ENCODE measurements at regions not wholly inside any gene's neighbourhood (a gene's known extent, or its start where the extent isn't known, plus 50 kb on each side); places are given as distances from the start of the nearest gene placed in this dataset.

GRCh38 chr5:124417196-124417595, 329.2 kb downstream of the ZNF608 start:
- Histone ChIP-seq H3K27ac (ENCODE audit: control insufficient read depth, insufficient read depth, low read length) (no peak overlapping the region), H3K79me2 (ENCODE audit: control insufficient read depth, insufficient read depth, low read length) (no peaks in the 10 kb centered on the region), H2AFZ (ENCODE audit: control insufficient read depth, low read length) (no peak overlapping the region), H3K9me1 (ENCODE audit: control insufficient read depth, extremely low read depth, insufficient read depth, low read length) (no peaks in the 10 kb centered on the region), H3K4me1 (ENCODE audit: control insufficient read depth, extremely low read depth, insufficient read depth, low read length) (no peaks in the 10 kb centered on the region), H4K20me1 (ENCODE audit: control insufficient read depth, extremely low read depth, insufficient read depth, low read length) (no peaks in the 10 kb centered on the region), H3K27me3 (ENCODE audit: control insufficient read depth, extremely low read depth, insufficient read depth, low read length) (no peaks in the 10 kb centered on the region), H3K9me3 (ENCODE audit: control insufficient read depth, low read depth, low read length) (no peaks in the 10 kb centered on the region), H3K9ac (ENCODE audit: control insufficient read depth, extremely low read depth, insufficient read depth, low read length) (no peak overlapping the region), H3K4me2 (ENCODE audit: control insufficient read depth, extremely low read depth, insufficient read depth, low read depth, low read length) (no peak overlapping the region), H3K36me3 (ENCODE audit: control insufficient read depth in 2 of 2, extremely low read depth in 1 of 2, insufficient read depth in 2 of 2, low read length in 2 of 2) (no peaks in the 10 kb centered on the region), H3K4me3 (ENCODE audit: control insufficient read depth in 2 of 3, extremely low read depth in 1 of 3, insufficient read depth in 2 of 3, low read depth in 1 of 3, low read length in 3 of 3) (no peak overlapping the region)
- no peak for FAIRE-seq
- TF ChIP-seq EZH2 (IDR thresholded peaks at IDR 0.05; ENCODE audit: low read length) (no peak), CTCF (optimal IDR thresholded peaks at IDR 0.05 in 1 of 3, IDR thresholded peaks at IDR 0.05 in 1 of 3, conservative IDR thresholded peaks at IDR 0.05 in 1 of 3; ENCODE audit: extremely low read depth in 1 of 3, insufficient read depth in 2 of 3, low read length in 3 of 3) (no peak)
- no peak for DNase-seq (ENCODE audit: low read depth, low spot score)
- dilution Hi-C loops (cut with MboI; ENCODE audit: extremely low pct_ligation_motif_present, low sequenced_read_pairs): no loop called here

GRCh38 chr5:124416627-124417026, 329.8 kb downstream of the ZNF608 start:
- H3K36me3 ChIP-seq (ENCODE audit: control insufficient read depth in 2 of 2, extremely low read depth in 1 of 2, insufficient read depth in 2 of 2, low read length in 2 of 2): no peaks in the 10 kb centered on the region
- H3K9me3 ChIP-seq (ENCODE audit: control insufficient read depth, low read depth, low read length): no peaks in the 10 kb centered on the region
- no peaks in the 10 kb centered on the region for H4K20me1 ChIP-seq (ENCODE audit: control insufficient read depth, extremely low read depth, insufficient read depth, low read length)
- no peak overlapping the region for H3K4me2 ChIP-seq (ENCODE audit: control insufficient read depth, extremely low read depth, insufficient read depth, low read depth, low read length)
- DNase-seq (ENCODE audit: low read depth, low spot score) (no peak), FAIRE-seq (no peak)
- no peaks in the 10 kb centered on the region for H3K9me1 ChIP-seq (ENCODE audit: control insufficient read depth, extremely low read depth, insufficient read depth, low read length)
- H2AFZ ChIP-seq (ENCODE audit: control insufficient read depth, low read length): no peak overlapping the region
- H3K79me2 ChIP-seq (ENCODE audit: control insufficient read depth, insufficient read depth, low read length): no peaks in the 10 kb centered on the region
- H3K27ac ChIP-seq (ENCODE audit: control insufficient read depth, insufficient read depth, low read length): no peak overlapping the region
- H3K4me1 ChIP-seq (ENCODE audit: control insufficient read depth, extremely low read depth, insufficient read depth, low read length): no peaks in the 10 kb centered on the region
- TF ChIP-seq CTCF (optimal IDR thresholded peaks at IDR 0.05 in 1 of 3, IDR thresholded peaks at IDR 0.05 in 1 of 3, conservative IDR thresholded peaks at IDR 0.05 in 1 of 3; ENCODE audit: extremely low read depth in 1 of 3, insufficient read depth in 2 of 3, low read length in 3 of 3) (no peak), EZH2 (IDR thresholded peaks at IDR 0.05; ENCODE audit: low read length) (no peak)
- no peak overlapping the region for H3K9ac ChIP-seq (ENCODE audit: control insufficient read depth, extremely low read depth, insufficient read depth, low read length)
- H3K4me3 ChIP-seq (ENCODE audit: control insufficient read depth in 2 of 3, extremely low read depth in 1 of 3, insufficient read depth in 2 of 3, low read depth in 1 of 3, low read length in 3 of 3): no peak overlapping the region
- dilution Hi-C loops (cut with MboI; ENCODE audit: extremely low pct_ligation_motif_present, low sequenced_read_pairs): no loop called here
- H3K27me3 ChIP-seq (ENCODE audit: control insufficient read depth, extremely low read depth, insufficient read depth, low read length): no peaks in the 10 kb centered on the region

Data from keratinocyte (primary cell).